ENCODE measurements at regions not wholly inside any gene's neighbourhood (a gene's known extent, or its start where the extent isn't known, plus 50 kb on each side); places are given as distances from the start of the nearest gene placed in this dataset.
"Not testable (repeated sequence)": the region's sequence is repeated elsewhere in the genome, so short reads cannot be mapped to it uniquely, and the experiment has no call there.

- intact Hi-C loops (cut with DNase I) = no loop called here
- ATAC-seq (ENCODE audit: poor library complexity) (no peak), DNase-seq (no peak)
These were observed 935.6 kb upstream of the FANCL start for GRCh38 chr2:59176737-59177136.

- DNase-seq = no peak
- intact Hi-C loops (cut with DNase I) = no loop called here
- no peak for ATAC-seq (ENCODE audit: poor library complexity)
These were observed 933.6 kb upstream of the FANCL start for GRCh38 chr2:59174536-59175243.

GRCh38 chr2:59173325-59173724 lies 932.2 kb upstream of the FANCL start:
- intact Hi-C loops (cut with DNase I) = no loop called here
- DNase-seq (no peak), ATAC-seq (ENCODE audit: poor library complexity) (no peak)

- no peak for ATAC-seq (ENCODE audit: poor library complexity)
- no peak for DNase-seq
- intact Hi-C loops (cut with DNase I) = no loop called here
These were observed 929.9 kb upstream of the FANCL start for GRCh38 chr2:59171019-59171418.

GRCh38 chr2:59168766-59169165 lies 927.6 kb upstream of the FANCL start:
- intact Hi-C loops (cut with DNase I) = no loop called here
- ATAC-seq (ENCODE audit: poor library complexity) = no peak
- no peak for DNase-seq

- intact Hi-C loops (cut with DNase I) = no loop called here
- no peak for ATAC-seq (ENCODE audit: poor library complexity)
- no peak for DNase-seq
These were observed 926.4 kb upstream of the FANCL start for GRCh38 chr2:59167514-59167913.

GRCh38 chr2:59157908-59158307 lies 916.8 kb upstream of the FANCL start:
- ATAC-seq (ENCODE audit: poor library complexity); DNase-seq; intact Hi-C loops (cut with DNase I): not testable (repeated sequence)

GRCh38 chr2:59151805-59152204 lies 910.7 kb upstream of the FANCL start:
- ATAC-seq (ENCODE audit: poor library complexity) (no peak), DNase-seq (no peak)
- intact Hi-C loops (cut with DNase I) = no loop called here

GRCh38 chr2:59150217-59150849 lies 909.2 kb upstream of the FANCL start:
- ATAC-seq (ENCODE audit: poor library complexity) (no peak), DNase-seq (no peak)
- intact Hi-C loops (cut with DNase I) = no loop called here

GRCh38 chr2:59149271-59149670 lies 908.1 kb upstream of the FANCL start:
- intact Hi-C loops (cut with DNase I) = no loop called here
- no peak for DNase-seq
- no peak for ATAC-seq (ENCODE audit: poor library complexity)

- DNase-seq (no peak), ATAC-seq (ENCODE audit: poor library complexity) (no peak)
- intact Hi-C loops (cut with DNase I) = no loop called here
These were observed 871.1 kb upstream of the FANCL start for GRCh38 chr2:59112258-59112657.

GRCh38 chr2:59096973-59097372 lies 855.8 kb upstream of the FANCL start:
- ATAC-seq (ENCODE audit: poor library complexity) (no peak), DNase-seq (no peak)
- intact Hi-C loops (cut with DNase I) = no loop called here

GRCh38 chr2:59093571-59093970 lies 852.4 kb upstream of the FANCL start:
- ATAC-seq (ENCODE audit: poor library complexity) (no peak), DNase-seq (no peak)
- intact Hi-C loops (cut with DNase I) = no loop called here

GRCh38 chr2:59084326-59084725 lies 843.2 kb upstream of the FANCL start:
- ATAC-seq (ENCODE audit: poor library complexity) (no peak), DNase-seq (no peak)
- intact Hi-C loops (cut with DNase I) = no loop called here

- DNase-seq = no peak
- intact Hi-C loops (cut with DNase I) = no loop called here
- ATAC-seq (ENCODE audit: poor library complexity) = no peak
These were observed 842.1 kb upstream of the FANCL start for GRCh38 chr2:59083075-59083828.

GRCh38 chr2:59082657-59083056 lies 841.5 kb upstream of the FANCL start:
- no peak for ATAC-seq (ENCODE audit: poor library complexity)
- no peak for DNase-seq
- intact Hi-C loops (cut with DNase I) = no loop called here

GRCh38 chr2:59080451-59081181 lies 839.5 kb upstream of the FANCL start:
- intact Hi-C loops (cut with DNase I) = no loop called here
- DNase-seq (no peak), ATAC-seq (ENCODE audit: poor library complexity) (no peak)

- intact Hi-C loops (cut with DNase I) = no loop called here
- no peak for ATAC-seq (ENCODE audit: poor library complexity)
- DNase-seq = no peak
These were observed 836.9 kb upstream of the FANCL start for GRCh38 chr2:59077981-59078531.

All from Right ventricle myocardium superior (tissue), 1 donor.